Activated CD4-positive, alpha-beta T cell treated with anti-CD3 and anti-CD28 coated beads, Interleukin-2, amount 50 U/mL, for 48 hours (primary cell): ENCODE measurements at regions not wholly inside any gene's neighbourhood (a gene's known extent, or its start where the extent isn't known, plus 50 kb on each side); places are given as distances from the start of the nearest gene placed in this dataset.

Experiments
- DNase-seq, 2 experiments: peaks; one replicate each; pipeline ENCODE4 v3.0.0-alpha.2; 2020

DNA sequence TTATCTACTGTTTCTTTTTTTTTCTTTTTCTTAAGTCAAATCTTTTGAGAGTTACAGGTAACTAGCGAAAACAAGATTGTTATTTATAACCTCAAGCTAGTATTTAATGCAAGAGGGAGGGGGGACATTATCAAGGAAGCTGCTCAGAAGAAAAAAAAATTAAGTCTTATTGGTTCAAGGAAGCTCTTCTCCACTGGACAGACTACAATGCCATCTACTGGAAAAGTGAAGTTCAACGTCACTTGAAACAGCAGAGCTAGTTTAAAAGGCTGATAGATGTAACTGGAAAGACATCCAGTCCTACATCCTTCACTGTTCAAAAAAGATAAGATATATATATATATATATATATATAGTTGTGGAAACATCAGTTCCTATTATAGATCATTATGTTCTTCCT lies 418.0 kb upstream of the PSMD7 start:
- DNase-seq: no peak

GRCh38 chr16:73877150-73877549 lies 419.5 kb upstream of the PSMD7 start:
- DNase-seq: no peak

GRCh38 chr16:73875996-73876690 lies 420.5 kb upstream of the PSMD7 start:
- no peak for DNase-seq

DNA sequence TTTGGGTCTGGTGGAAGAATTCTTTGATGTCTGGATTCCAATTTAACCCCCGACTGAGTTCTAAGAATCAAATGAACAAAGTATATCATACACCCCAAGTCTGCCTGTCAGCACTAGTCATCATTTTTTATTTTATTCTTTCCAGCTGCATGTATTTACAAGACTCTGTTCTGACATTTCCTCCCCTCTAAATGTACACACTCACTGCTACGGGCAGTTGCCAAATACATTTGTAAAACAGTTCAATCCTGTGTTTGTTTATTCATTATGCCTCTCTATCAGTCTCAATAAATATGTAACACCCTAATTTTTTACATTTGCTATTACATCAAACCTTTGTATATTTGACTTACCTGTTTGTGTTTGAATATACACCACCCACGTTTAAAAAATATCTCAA lies 422.3 kb upstream of the PSMD7 start:
- no peak for DNase-seq

- no peak for DNase-seq
Measured at GRCh38 chr16:73873643-73874042, 423.0 kb upstream of the PSMD7 start.

DNA sequence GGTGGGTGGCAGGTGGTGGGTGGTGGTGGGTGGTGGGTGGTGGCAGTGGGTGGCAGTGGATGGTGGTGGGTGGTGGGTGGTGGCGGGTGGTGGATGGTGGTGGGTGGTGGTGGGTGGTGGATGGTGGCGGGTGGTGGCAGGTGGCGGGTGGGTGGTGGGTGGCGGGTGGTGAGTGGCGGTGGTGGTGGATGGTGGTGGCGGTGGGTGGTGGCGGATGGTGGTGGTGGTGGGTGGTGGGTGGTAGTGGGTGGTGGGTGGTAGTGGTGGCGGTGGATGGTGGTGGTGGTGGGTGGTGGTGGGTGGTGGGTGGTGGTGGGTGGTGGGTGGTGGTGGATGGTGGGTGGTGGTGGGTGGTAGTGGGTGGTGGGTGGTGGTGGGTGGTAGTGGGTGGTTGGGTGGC lies 423.8 kb upstream of the PSMD7 start:
- DNase-seq: no peak

DNA sequence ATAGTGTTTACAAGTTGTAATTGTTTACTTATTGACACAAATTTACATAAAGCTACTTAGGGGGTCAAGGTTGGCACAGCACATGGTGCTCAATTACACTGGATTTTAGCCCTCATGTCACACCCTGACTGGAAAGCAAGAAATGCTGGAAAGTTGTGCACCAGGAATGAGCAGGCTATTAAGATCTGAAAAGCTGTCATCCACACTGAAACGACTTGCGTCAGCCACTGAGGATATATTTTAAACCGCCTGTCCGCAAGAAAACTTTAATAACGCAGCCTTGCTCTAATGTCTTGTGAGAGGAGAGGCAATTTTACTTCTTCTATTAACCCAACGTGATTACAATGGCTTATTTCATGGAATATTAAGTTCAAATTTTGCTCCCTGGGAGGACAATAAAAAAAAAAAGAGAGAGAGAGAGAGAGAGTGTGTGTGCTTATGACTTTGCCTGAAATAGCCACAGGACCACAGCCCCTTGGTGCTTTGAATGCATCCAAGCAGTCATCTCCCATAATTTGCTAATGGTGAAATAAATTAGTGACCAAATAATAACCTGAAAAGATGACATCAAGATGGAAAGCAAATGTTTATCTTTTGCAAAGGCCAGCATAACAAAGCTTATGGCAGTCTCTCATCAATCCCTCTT lies 425.4 kb upstream of the PSMD7 start:
- DNase-seq: no peak

DNA sequence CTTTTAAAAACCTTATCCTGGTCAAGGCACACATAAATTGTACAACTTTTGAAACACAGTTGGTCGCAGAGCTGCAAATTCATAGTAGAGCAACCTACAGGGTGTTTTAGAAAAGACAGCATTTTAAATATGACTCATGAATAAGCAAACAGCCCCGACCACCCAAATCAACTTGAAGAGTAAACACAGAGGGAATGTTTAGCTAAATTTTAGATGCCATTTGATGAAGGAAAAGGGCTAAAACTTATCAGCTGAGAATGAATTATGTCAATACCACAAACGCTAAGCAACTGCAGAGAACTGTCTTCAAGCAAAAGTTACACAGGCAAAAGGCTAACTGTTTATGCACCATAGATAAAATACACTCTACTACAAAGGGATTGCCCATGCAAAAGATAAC lies 427.5 kb upstream of the PSMD7 start:
- DNase-seq: no peak

- no peak for DNase-seq
Measured at GRCh38 chr16:73864868-73865267, 431.7 kb upstream of the PSMD7 start.

DNA sequence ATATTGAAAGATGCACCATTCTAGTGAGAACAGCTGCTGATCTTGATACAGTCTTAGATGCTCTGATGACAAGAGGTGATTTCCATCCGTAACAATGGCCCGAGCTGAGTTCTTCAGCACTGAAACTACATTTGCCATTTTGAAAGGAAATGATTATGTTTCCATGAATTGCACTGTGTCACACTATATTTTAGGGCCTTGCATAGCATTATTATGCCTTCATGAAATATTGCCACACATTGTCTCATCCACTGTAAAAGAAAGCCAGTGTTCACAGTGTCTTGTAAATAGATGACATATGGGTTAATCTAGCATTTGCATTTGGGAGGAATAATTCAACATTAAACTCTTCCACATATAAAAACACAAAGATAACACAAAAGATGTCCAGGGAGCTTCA lies 438.3 kb upstream of the PSMD7 start:
- no peak for DNase-seq

DNA sequence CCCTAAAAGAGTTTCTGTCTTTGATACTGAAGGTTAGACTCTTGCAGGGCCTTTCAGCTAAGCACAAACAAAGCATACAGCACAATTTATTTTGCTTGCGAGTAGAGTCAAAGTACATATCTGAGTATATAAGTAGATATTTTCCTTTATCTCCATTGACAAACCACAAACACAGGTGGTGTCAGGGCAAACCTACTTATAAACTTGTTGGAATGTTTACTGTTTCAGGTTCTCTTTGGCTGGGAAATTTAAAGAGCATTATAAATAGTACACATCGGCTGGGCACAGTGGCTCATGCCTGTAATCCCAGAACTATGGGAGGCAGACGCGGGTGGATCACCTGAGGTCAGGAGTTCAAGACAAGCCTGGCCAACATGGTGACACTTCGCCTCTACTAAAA lies 442.6 kb upstream of the PSMD7 start:
- no peak for DNase-seq

DNA sequence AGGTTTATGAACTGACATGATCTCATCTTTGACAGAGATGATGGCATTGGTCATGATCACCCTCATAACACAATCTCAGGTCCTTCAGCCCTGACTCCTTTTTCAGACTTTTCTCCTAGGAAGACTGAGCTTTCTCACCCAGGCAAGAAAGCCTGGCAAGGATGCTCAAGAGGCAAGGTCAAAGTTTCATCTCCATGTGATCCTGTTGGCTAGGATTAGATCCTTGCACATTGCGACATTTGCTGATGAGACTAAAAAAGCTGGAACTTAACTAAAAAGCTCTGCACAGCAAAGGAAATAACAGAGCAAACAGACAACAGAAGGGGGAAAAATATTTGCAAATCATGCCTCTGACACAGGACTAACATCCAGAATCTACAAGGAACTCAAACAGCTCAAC lies 444.1 kb upstream of the PSMD7 start:
- no peak for DNase-seq

DNA sequence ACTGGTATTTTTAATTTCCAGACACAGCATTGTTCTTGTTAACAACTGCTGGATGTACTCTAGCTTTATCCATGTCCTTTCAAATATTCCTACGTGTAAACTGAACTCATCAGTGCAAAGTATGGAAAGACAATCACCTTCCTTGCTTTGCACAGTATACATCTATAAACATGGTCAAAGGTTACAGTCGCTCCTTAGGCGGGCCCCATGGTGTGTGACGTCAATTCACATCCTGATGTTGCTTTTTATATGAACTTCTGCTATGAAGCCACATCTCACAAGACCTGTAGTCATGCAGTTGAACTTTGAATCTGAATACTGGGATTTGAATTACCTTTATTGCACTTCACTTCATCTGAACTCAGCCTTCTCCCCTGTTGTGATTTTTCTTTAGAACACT lies 447.6 kb upstream of the PSMD7 start:
- DNase-seq: no peak

GRCh38 chr16:73847090-73847489 lies 449.5 kb upstream of the PSMD7 start:
- no peak for DNase-seq

DNA sequence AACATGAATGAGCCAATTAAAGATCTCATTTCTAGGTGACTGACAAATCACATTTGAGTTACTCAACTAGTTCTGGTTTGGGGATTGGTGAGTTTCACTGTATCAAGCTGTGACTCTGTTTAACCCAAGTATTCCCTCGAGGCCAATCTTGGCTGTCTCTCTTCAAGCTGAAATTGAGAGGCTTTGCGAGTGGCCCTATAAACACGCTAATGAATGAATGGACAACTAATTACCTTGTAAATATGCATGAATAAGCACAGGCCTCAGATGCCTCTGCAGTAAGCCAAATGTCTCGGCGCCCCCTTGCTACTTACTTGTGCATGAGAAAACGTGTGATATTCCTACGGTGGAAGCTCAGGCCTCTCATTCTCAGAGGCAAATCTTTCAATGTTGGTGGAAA lies 450.3 kb upstream of the PSMD7 start:
- DNase-seq: no peak

DNA sequence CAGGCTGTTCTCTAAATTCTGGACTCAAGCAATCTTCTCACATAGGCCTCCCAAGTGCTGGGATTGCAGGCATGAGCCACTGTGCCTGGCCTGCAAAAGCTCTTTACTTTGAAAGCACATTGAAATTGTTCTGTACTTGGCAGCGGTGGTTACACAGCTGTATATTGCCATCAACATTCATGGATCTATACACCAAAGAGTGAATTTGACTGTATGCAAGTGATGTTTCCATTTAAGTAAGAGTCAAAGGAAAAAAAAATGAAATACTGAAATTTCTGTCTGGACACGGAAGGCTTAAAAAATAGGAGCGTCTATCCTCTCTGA lies 450.6 kb upstream of the PSMD7 start:
- DNase-seq: no peak

DNA sequence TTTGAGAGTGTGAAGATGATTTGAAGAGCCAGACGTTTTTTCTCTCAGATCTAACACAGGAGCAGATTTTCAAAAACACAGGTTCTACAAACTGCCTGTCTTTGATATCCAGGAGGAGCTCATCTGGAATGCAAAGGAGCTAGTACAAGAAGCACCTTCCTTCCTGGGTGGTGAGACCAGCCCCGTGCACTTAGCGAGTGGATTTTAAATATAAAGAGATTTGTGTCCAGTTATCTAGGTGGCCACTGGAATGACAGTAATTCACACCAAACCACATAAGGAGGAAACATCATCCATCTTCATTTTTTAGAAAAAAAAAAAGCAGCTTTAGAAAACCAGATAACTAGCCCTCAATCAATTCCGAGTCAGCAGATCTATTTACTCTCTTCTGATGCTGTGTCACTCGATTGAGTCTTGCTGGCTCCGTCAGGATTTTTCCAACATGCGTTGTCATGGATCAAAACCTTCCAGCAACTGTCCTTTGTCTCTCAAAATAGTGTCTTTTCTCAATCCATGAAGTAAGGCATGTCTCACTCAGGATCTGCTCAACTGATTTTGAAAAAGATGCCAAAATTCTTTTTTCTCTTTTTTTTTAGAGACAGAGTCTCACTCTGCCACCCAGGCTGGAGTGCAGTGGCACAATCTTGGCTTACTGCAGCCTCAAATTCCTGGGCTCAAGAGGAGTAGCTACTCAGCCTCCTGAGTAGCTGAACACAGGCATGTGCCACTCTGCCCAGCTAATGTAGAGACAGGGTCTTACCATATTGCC lies 451.2 kb upstream of the PSMD7 start:
- DNase-seq: no peak

DNA sequence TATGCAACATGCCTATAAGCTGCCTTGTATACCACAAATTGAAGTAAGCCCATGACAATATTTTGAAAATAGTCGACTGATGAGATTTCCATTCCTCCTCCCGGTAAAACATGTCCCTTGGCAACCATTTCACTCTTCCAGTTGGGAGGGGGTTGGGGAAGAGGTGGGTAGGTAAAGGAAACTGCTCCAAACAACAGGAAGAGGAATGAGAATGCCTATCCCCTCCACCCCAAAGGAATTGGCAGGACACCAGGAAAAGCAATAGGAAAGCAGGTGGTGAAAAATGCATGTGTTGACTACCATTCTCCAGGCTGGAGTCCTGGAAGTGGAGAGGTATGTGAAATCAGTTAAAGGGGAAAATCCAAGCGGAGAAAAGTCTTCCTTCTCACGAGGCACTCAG lies 455.9 kb upstream of the PSMD7 start:
- DNase-seq: no peak

GRCh38 chr16:73831220-73831619 lies 465.4 kb upstream of the PSMD7 start:
- no peak for DNase-seq

- DNase-seq: no peak
Measured at GRCh38 chr16:73823205-73823849, 473.3 kb upstream of the PSMD7 start.

GRCh38 chr16:73817526-73818324 lies 478.9 kb upstream of the PSMD7 start:
- no peak for DNase-seq

- no peak for DNase-seq
Measured at GRCh38 chr16:73813527-73813926, 483.1 kb upstream of the PSMD7 start.

DNA sequence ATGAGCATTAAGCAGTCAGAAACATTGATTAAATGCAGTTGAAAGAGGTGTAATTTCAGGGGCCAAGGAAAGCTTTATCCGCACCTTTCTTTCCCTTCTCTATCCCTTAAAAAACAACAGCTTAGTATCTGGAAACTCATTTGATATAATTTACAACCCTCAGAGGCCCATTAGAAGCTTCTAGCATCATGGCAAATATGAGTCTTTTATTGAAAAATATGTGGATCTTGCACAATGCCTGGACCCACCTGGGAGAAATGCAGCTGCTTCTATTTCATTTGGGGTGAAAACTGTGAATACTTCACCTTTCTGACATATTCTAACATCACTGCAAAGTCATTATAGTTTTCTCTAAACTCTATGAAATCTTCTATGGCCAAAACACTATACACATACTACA lies 492.2 kb upstream of the PSMD7 start:
- no peak for DNase-seq
